ENCODE measurements at regions not wholly inside any gene's neighbourhood (a gene's known extent, or its start where the extent isn't known, plus 50 kb on each side); places are given as distances from the start of the nearest gene placed in this dataset.

DNA sequence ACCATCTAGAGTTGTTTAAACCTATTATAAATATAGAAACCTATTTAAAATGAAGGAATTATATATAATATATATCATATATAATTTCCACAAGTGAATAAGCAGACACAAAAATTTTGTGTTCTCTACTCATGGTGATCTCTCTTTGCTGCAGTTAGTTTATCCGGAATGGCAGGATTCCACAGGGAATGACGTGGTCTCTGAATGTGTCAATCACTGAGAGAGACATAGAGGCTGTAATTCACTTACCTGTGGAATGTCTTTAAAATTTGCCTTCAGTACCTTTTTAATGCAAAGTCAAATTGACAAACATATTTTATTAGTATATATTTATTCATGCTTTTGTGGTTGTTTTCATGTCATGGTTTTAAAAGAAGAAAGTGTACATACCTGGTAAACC lies 669.3 kb downstream of the NLGN4X start:
- TF ChIP-seq, protein P1, sequence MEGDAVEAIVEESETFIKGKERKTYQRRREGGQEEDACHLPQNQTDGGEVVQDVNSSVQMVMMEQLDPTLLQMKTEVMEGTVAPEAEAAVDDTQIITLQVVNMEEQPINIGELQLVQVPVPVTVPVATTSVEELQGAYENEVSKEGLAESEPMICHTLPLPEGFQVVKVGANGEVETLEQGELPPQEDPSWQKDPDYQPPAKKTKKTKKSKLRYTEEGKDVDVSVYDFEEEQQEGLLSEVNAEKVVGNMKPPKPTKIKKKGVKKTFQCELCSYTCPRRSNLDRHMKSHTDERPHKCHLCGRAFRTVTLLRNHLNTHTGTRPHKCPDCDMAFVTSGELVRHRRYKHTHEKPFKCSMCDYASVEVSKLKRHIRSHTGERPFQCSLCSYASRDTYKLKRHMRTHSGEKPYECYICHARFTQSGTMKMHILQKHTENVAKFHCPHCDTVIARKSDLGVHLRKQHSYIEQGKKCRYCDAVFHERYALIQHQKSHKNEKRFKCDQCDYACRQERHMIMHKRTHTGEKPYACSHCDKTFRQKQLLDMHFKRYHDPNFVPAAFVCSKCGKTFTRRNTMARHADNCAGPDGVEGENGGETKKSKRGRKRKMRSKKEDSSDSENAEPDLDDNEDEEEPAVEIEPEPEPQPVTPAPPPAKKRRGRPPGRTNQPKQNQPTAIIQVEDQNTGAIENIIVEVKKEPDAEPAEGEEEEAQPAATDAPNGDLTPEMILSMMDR (IDR thresholded peaks at IDR 0.05; ENCODE audit: unreplicated experiment): no peak
- no TSS peak for BruUV-seq (replicated peaks)
- Mint-ChIP-seq H3K36me3 (ENCODE audit: insufficient read depth, unreplicated experiment) (no peaks in the 10 kb centered on the region), H3K9me3 (ENCODE audit: low read depth, unreplicated experiment) (peaks cover 14% of the 10 kb centered on the region), H3K27me3 (ENCODE audit: unreplicated experiment) (no peaks in the 10 kb centered on the region), H3K4me1 (ENCODE audit: low read depth, unreplicated experiment) (no peaks in the 10 kb centered on the region), H3K4me3 (ENCODE audit: low read depth, unreplicated experiment) (no peak overlapping the region), H3K27ac (ENCODE audit: unreplicated experiment) (no peak overlapping the region)
- no peak for DNase-seq
- CTCF ChIA-PET: no interaction called here
- intact Hi-C loops (cut with micrococcal nuclease; ENCODE audit: unreplicated experiment): no loop called here

DNA sequence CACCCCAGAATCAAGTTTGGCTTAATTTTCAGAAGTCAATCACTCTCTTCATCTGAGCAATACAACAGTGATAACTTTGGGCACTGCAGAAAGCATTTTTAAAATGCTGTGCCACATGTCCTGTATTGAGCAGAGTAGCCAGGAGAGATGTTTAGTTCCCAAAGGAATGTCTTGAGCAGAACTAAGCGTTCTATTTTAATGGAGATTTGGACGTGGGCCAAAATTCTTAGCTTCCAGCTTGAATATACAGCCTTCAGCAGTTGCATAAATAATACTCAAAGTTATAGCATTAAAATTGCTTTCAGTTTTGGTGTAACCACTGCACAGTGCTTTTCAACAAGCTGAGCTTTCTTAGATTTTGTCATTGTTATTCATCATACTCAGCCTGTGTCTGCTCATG lies 679.2 kb downstream of the NLGN4X start:
- Mint-ChIP-seq H3K27ac (ENCODE audit: unreplicated experiment) (no peak overlapping the region), H3K27me3 (ENCODE audit: unreplicated experiment) (no peaks in the 10 kb centered on the region)
- CTCF ChIA-PET: no interaction called here

DNA sequence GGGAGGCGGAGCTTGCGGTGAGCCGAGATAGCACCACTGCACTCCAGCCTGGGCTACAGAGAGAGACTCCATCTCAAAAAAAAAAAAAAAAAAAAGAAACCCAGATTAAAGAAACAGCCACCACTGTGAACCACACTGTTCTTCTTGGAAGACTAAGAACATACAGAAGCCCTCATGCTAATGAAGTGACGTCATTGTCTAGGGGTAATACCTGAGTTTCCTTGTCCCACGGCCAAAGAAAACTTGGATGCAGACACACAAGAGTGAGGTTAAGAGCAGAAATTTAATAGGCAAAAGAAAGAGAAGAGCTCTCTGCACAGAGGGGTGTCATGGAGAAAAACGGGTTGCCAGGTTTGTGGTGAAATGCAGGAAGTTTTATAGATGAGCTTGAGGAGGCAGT lies 691.6 kb downstream of the NLGN4X start:
- DNase-seq: no peak
- no peak overlapping the region for H3K27ac Mint-ChIP-seq (ENCODE audit: unreplicated experiment)
- H3K4me3 Mint-ChIP-seq (ENCODE audit: low read depth, unreplicated experiment): no peak overlapping the region
- no peaks in the 10 kb centered on the region for H3K27me3 Mint-ChIP-seq (ENCODE audit: unreplicated experiment)
- peaks cover 12% of the 10 kb centered on the region for H3K9me3 Mint-ChIP-seq (ENCODE audit: low read depth, unreplicated experiment)
- intact Hi-C loops (cut with micrococcal nuclease; ENCODE audit: unreplicated experiment): no loop called here
- TF ChIP-seq, protein P1 (IDR thresholded peaks at IDR 0.05; ENCODE audit: unreplicated experiment): no peak
- no TSS peak for BruUV-seq (replicated peaks)
- no peaks in the 10 kb centered on the region for H3K4me1 Mint-ChIP-seq (ENCODE audit: low read depth, unreplicated experiment)
- H3K36me3 Mint-ChIP-seq (ENCODE audit: insufficient read depth, unreplicated experiment): no peaks in the 10 kb centered on the region
- CTCF ChIA-PET: no interaction called here

More for the DNA sequence above, 679.2 kb downstream of the NLGN4X start:
- TF ChIP-seq, protein P1 (IDR thresholded peaks at IDR 0.05; ENCODE audit: unreplicated experiment): no peak
- H3K36me3 Mint-ChIP-seq (ENCODE audit: insufficient read depth, unreplicated experiment): no peaks in the 10 kb centered on the region
- H3K4me3 Mint-ChIP-seq (ENCODE audit: low read depth, unreplicated experiment): no peak overlapping the region
- DNase-seq: no peak
- no TSS peak for BruUV-seq (replicated peaks)
- intact Hi-C loops (cut with micrococcal nuclease; ENCODE audit: unreplicated experiment): no loop called here
- H3K9me3 Mint-ChIP-seq (ENCODE audit: low read depth, unreplicated experiment): peaks cover 15% of the 10 kb centered on the region
- no peaks in the 10 kb centered on the region for H3K4me1 Mint-ChIP-seq (ENCODE audit: low read depth, unreplicated experiment)

DNA sequence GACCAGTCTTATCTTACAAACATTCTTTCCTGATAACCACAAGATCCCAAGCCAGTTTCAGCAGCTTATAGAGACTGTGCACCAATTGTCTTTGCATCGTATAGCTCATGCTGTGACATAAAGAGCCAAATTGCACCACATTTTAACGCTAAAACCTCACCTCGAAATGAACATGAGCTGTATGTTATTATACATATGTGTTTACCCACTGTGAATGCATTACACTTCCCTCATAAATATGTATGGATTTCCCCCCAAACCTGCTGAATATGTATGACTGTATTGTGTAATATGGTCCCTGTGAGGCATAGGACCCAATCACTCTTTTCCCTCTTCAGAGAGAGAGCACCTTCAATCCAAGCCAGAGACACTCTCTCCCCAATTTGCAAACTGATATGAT lies 692.4 kb downstream of the NLGN4X start:
- Mint-ChIP-seq H3K4me3 (ENCODE audit: low read depth, unreplicated experiment) (no peak overlapping the region), H3K27ac (ENCODE audit: unreplicated experiment) (no peak overlapping the region), H3K9me3 (ENCODE audit: low read depth, unreplicated experiment) (peaks cover 15% of the 10 kb centered on the region), H3K36me3 (ENCODE audit: insufficient read depth, unreplicated experiment) (no peaks in the 10 kb centered on the region), H3K27me3 (ENCODE audit: unreplicated experiment) (no peaks in the 10 kb centered on the region), H3K4me1 (ENCODE audit: low read depth, unreplicated experiment) (no peaks in the 10 kb centered on the region)
- no peak for DNase-seq
- CTCF ChIA-PET: no interaction called here
- intact Hi-C loops (cut with micrococcal nuclease; ENCODE audit: unreplicated experiment): no loop called here
- BruUV-seq (replicated peaks): no TSS peak
- TF ChIP-seq, protein P1 (IDR thresholded peaks at IDR 0.05; ENCODE audit: unreplicated experiment): no peak

DNA sequence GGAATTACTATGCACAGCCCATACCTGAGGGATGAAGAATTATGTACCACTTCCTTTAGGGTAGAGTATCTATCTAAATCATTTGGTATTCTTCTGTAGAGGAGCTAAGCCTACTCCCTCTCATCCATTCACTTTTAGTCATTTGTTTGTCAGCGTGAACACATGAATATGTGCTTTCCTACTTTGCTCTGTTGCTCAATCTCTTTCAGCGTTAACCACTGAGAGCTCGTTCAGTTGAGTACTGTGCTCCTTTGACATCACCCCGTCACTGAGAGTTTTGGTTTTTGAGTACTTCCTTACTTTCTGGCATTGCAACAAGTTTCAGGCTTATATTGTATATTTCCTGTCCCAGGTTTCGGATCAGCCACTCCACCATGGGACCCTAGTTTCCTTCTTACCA lies 700.6 kb downstream of the NLGN4X start:
- no peak for DNase-seq
- H3K27ac Mint-ChIP-seq (ENCODE audit: unreplicated experiment): no peak overlapping the region
- TF ChIP-seq, protein P1 (IDR thresholded peaks at IDR 0.05; ENCODE audit: unreplicated experiment): no peak
- H3K27me3 Mint-ChIP-seq (ENCODE audit: unreplicated experiment): no peaks in the 10 kb centered on the region
- BruUV-seq (replicated peaks): no TSS peak
- CTCF ChIA-PET: no interaction called here
- peaks cover 29% of the 10 kb centered on the region for H3K9me3 Mint-ChIP-seq (ENCODE audit: low read depth, unreplicated experiment)
- H3K4me3 Mint-ChIP-seq (ENCODE audit: low read depth, unreplicated experiment): no peak overlapping the region
- intact Hi-C loops (cut with micrococcal nuclease; ENCODE audit: unreplicated experiment): no loop called here
- no peaks in the 10 kb centered on the region for H3K36me3 Mint-ChIP-seq (ENCODE audit: insufficient read depth, unreplicated experiment)
- H3K4me1 Mint-ChIP-seq (ENCODE audit: low read depth, unreplicated experiment): no peaks in the 10 kb centered on the region

Measured in Calu3 (cell line).